ENCODE measurements at regions not wholly inside any gene's neighbourhood (a gene's known extent, or its start where the extent isn't known, plus 50 kb on each side); places are given as distances from the start of the nearest gene placed in this dataset.

DNA sequence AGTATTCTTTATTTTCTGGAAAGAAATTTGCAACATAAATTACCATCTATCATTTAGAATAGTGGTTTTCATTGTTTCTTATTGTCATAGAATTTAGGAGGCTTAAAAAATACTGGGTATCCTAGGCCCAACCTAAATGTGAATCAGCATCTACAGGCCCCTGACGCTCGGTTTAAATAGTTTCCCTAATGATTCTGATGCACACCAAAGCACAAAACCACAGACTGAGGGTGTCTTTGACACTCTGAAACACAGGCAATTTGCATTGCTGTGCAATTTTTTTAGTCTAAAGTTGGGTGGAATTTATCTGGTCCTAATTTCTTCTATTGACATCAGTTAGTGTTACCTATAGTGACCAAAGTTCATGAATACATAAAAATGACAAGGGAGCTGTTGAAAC is 87.6 kb upstream of the SSTR1 start:
- TF ChIP-seq, protein P1, sequence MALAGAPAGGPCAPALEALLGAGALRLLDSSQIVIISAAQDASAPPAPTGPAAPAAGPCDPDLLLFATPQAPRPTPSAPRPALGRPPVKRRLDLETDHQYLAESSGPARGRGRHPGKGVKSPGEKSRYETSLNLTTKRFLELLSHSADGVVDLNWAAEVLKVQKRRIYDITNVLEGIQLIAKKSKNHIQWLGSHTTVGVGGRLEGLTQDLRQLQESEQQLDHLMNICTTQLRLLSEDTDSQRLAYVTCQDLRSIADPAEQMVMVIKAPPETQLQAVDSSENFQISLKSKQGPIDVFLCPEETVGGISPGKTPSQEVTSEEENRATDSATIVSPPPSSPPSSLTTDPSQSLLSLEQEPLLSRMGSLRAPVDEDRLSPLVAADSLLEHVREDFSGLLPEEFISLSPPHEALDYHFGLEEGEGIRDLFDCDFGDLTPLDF (CRISPR knock-in tag; IDR thresholded peaks at IDR 0.05), result no peak
- TF ChIP-seq, protein P2, sequence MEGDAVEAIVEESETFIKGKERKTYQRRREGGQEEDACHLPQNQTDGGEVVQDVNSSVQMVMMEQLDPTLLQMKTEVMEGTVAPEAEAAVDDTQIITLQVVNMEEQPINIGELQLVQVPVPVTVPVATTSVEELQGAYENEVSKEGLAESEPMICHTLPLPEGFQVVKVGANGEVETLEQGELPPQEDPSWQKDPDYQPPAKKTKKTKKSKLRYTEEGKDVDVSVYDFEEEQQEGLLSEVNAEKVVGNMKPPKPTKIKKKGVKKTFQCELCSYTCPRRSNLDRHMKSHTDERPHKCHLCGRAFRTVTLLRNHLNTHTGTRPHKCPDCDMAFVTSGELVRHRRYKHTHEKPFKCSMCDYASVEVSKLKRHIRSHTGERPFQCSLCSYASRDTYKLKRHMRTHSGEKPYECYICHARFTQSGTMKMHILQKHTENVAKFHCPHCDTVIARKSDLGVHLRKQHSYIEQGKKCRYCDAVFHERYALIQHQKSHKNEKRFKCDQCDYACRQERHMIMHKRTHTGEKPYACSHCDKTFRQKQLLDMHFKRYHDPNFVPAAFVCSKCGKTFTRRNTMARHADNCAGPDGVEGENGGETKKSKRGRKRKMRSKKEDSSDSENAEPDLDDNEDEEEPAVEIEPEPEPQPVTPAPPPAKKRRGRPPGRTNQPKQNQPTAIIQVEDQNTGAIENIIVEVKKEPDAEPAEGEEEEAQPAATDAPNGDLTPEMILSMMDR (IDR thresholded peaks at IDR 0.05), result no peak
- TF ChIP-seq MXD4 (CRISPR knock-in tag; IDR thresholded peaks at IDR 0.05; ENCODE audit: borderline replicate concordance), result no peak
- no peak for TF ChIP-seq GABPB1 (CRISPR knock-in tag; IDR thresholded peaks at IDR 0.05)
- TF ChIP-seq, protein P3, sequence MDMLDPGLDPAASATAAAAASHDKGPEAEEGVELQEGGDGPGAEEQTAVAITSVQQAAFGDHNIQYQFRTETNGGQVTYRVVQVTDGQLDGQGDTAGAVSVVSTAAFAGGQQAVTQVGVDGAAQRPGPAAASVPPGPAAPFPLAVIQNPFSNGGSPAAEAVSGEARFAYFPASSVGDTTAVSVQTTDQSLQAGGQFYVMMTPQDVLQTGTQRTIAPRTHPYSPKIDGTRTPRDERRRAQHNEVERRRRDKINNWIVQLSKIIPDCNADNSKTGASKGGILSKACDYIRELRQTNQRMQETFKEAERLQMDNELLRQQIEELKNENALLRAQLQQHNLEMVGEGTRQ (CRISPR knock-in tag; IDR thresholded peaks at IDR 0.05), result no peak

Measured in WTC11 (cell line).